ENCODE measurements at regions not wholly inside any gene's neighbourhood (a gene's known extent, or its start where the extent isn't known, plus 50 kb on each side); places are given as distances from the start of the nearest gene placed in this dataset.

DNA sequence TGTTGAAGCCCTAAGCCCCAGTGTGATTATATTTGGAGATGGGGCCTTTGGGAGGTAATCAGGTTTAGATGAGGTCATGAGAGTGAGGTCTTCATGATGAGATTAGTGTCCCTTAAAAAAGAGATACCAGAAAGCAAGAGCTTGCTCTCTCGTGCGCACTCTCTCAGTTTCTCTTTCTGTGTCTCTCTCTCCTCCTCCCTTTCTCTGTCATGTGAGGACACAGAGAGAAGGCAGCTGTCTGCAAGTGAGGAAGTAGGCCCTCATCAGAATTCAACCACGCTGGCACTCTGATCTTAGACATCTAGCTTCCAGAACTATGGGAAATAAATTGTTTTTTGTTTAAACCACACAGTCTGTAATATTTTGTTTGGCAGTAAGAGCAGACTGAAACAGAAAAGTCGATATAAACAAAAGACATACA is 180.5 kb downstream of the IBTK start:
- no peak overlapping the region for H3K4me3 ChIP-seq (ENCODE audit: low read depth, low read length)
- TF ChIP-seq, protein P1, sequence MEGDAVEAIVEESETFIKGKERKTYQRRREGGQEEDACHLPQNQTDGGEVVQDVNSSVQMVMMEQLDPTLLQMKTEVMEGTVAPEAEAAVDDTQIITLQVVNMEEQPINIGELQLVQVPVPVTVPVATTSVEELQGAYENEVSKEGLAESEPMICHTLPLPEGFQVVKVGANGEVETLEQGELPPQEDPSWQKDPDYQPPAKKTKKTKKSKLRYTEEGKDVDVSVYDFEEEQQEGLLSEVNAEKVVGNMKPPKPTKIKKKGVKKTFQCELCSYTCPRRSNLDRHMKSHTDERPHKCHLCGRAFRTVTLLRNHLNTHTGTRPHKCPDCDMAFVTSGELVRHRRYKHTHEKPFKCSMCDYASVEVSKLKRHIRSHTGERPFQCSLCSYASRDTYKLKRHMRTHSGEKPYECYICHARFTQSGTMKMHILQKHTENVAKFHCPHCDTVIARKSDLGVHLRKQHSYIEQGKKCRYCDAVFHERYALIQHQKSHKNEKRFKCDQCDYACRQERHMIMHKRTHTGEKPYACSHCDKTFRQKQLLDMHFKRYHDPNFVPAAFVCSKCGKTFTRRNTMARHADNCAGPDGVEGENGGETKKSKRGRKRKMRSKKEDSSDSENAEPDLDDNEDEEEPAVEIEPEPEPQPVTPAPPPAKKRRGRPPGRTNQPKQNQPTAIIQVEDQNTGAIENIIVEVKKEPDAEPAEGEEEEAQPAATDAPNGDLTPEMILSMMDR (IDR thresholded peaks at IDR 0.05; ENCODE audit: insufficient read depth, low read length, poor library complexity, severe bottlenecking) = no peak
- no peaks in the 10 kb centered on the region for H3K27me3 ChIP-seq (ENCODE audit: control insufficient read depth, insufficient read depth, low read length)
- no peak for DNase-seq (ENCODE audit: low read depth)
- no peaks in the 10 kb centered on the region for H3K36me3 ChIP-seq (ENCODE audit: control insufficient read depth, insufficient read depth, low read length)

DNA sequence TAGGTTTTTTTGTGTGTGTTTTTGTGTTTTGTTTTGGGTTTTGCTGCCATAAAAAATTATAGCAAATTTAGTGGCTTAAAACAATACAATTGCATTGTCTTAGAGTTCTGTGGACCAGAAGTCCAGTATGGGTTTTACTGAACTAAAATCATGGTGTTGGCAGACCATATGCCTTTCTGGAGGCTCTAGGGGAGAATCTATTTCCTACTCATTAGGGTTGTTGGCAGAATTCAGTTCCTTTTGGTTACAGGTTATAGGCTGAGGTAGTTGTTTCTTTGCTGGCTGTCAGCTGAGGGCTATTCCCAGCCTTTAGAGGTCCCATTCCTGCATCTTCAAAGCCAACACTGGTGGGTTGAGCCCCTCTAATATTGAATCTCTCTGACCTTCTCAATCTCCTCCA is 181.3 kb downstream of the IBTK start:
- Histone ChIP-seq H3K36me3 (ENCODE audit: control insufficient read depth, insufficient read depth, low read length) (no peaks in the 10 kb centered on the region), H3K27me3 (ENCODE audit: control insufficient read depth, insufficient read depth, low read length) (no peaks in the 10 kb centered on the region), H3K4me3 (ENCODE audit: low read depth, low read length) (no peak overlapping the region)
- DNase-seq (ENCODE audit: low read depth) = no peak
- TF ChIP-seq, protein P1 (IDR thresholded peaks at IDR 0.05; ENCODE audit: insufficient read depth, low read length, poor library complexity, severe bottlenecking) = no peak

DNA sequence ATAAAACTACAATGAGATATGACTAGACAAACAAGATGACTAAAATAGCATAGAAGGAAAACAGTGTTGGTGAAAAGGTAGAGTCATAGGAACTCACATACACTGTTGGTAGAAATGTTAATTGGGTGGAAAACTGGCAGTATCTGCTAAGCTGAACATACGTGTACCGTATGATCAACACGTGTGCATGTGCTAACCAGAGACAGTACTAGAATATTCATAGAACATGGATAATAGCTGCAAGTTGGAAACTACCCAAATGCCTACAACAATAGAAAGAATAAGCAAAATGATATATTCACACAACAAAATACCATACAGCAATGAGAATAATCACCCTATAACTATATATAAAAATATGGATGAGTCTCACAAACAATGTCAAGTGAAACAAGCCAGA is 184.0 kb downstream of the IBTK start:
- Histone ChIP-seq H3K4me3 (ENCODE audit: low read depth, low read length) (no peak overlapping the region), H3K36me3 (ENCODE audit: control insufficient read depth, insufficient read depth, low read length) (no peaks in the 10 kb centered on the region), H3K27me3 (ENCODE audit: control insufficient read depth, insufficient read depth, low read length) (no peaks in the 10 kb centered on the region)
- TF ChIP-seq, protein P1 (IDR thresholded peaks at IDR 0.05; ENCODE audit: insufficient read depth, low read length, poor library complexity, severe bottlenecking) = no peak
- DNase-seq (ENCODE audit: low read depth) = no peak

DNA sequence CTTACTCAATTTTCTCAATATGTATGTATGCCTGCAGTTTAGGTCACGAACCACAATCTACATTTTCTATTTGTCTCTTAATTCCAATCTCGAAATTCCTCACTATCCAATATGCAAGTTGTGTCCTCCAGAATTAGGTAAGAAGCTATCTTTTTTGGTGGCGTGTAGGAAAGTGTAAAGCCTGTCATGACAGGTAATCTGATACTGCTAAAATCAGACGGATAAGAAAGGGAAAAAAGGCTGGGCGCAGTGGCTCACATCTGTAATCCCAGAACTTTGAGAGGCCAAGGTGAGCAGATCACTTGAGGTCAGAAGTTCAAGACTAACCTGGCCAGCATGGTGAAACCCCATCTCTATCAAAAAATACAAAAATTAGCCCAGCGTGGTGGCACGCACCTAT is 185.3 kb downstream of the IBTK start:
- Histone ChIP-seq H3K36me3 (ENCODE audit: control insufficient read depth, insufficient read depth, low read length) (no peaks in the 10 kb centered on the region), H3K27me3 (ENCODE audit: control insufficient read depth, insufficient read depth, low read length) (no peaks in the 10 kb centered on the region), H3K4me3 (ENCODE audit: low read depth, low read length) (no peak overlapping the region)
- no peak for DNase-seq (ENCODE audit: low read depth)
- TF ChIP-seq, protein P1 (IDR thresholded peaks at IDR 0.05; ENCODE audit: insufficient read depth, low read length, poor library complexity, severe bottlenecking) = no peak

DNA sequence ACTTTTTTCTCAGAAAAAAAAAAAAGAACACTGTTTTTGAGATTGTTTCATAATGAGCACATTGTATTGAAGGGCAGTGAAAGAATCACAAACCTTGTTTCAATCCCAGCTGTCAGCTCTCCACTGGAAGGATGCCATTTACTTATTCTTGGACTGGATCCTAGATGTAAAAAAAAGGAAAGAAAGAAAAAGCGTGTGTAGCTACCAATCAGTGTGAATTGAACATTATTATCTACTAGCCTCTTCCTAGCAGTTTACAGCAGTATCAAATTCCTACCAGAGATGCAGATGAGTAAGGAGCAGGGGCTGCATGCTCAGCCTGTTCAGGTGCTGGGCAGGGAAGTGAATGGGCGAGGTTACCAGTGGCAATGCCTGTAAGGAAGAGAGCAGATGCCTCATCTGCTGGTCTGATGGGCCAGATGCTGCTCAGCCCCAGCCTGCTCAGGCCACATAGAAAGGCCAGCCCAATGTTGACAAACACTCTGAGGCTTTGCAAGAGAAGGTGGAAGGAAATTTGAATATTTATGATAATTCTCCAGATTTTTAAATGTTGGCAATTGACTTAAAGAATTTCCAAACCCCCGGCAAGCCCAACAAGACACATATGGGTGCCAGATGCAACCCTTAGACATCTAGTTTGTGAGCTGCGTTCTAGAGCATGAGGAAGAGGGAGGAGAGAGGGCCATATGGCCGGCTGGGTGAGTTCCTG is 189.5 kb downstream of the IBTK start:
- Histone ChIP-seq H3K4me3 (ENCODE audit: low read depth, low read length) (no peak overlapping the region), H3K36me3 (ENCODE audit: control insufficient read depth, insufficient read depth, low read length) (no peaks in the 10 kb centered on the region), H3K27me3 (ENCODE audit: control insufficient read depth, insufficient read depth, low read length) (no peaks in the 10 kb centered on the region)
- TF ChIP-seq, protein P1 (IDR thresholded peaks at IDR 0.05; ENCODE audit: insufficient read depth, low read length, poor library complexity, severe bottlenecking) = no peak
- DNase-seq (ENCODE audit: low read depth) = no peak

DNA sequence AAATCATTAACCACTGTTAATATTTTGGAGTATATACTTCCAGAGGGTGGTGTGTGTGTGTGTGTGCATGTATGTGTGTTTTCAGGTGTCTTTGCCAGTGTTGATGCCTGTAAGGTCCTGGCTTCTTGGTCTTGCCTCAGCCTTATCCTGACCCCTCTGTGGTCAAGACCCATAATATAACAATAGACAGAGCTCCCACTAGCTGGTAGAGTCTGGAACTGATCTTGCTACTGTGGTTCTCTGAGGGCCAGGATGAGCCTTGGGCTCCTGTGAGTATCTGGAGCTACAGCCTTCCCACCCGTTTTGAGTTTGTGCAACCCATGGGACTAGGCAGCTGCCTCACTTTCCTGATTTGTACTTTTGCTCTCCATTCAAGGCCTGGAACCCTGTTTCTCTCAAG is 191.0 kb downstream of the IBTK start:
- Histone ChIP-seq H3K4me3 (ENCODE audit: low read depth, low read length) (no peak overlapping the region), H3K36me3 (ENCODE audit: control insufficient read depth, insufficient read depth, low read length) (no peaks in the 10 kb centered on the region), H3K27me3 (ENCODE audit: control insufficient read depth, insufficient read depth, low read length) (no peaks in the 10 kb centered on the region)
- no peak for DNase-seq (ENCODE audit: low read depth)
- TF ChIP-seq, protein P1 (IDR thresholded peaks at IDR 0.05; ENCODE audit: insufficient read depth, low read length, poor library complexity, severe bottlenecking) = no peak
